ENCODE measurements at regions not wholly inside any gene's neighbourhood (a gene's known extent, or its start where the extent isn't known, plus 50 kb on each side); places are given as distances from the start of the nearest gene placed in this dataset.

- Histone ChIP-seq H2AFZ (ENCODE audit: low read depth, low read length) (no peak overlapping the region), H3K27me3 (ENCODE audit: insufficient read depth, low read length) (peaks cover 5% of the 10 kb centered on the region), H3K9me3 (ENCODE audit: low read length) (no peaks in the 10 kb centered on the region), H3K4me3 (ENCODE audit: low read length) (no peak overlapping the region), H3K36me3 (ENCODE audit: insufficient read depth, low read length) (no peaks in the 10 kb centered on the region), H3K4me1 (ENCODE audit: insufficient read depth, low read length) (no peaks in the 10 kb centered on the region)
Observed at GRCh38 chr3:66165660-66166059, 55.1 kb upstream of the SLC25A26 start.

GRCh38 chr3:66164155-66164554 lies 56.6 kb upstream of the SLC25A26 start:
- H3K9me3 ChIP-seq (ENCODE audit: low read length): no peaks in the 10 kb centered on the region
- no peaks in the 10 kb centered on the region for H3K36me3 ChIP-seq (ENCODE audit: insufficient read depth, low read length)
- H3K27me3 ChIP-seq (ENCODE audit: insufficient read depth, low read length): peaks cover 4% of the 10 kb centered on the region
- H3K4me1 ChIP-seq (ENCODE audit: insufficient read depth, low read length): no peaks in the 10 kb centered on the region
- H3K4me3 ChIP-seq (ENCODE audit: low read length): no peak overlapping the region
- no peak overlapping the region for H2AFZ ChIP-seq (ENCODE audit: low read depth, low read length)

GRCh38 chr3:66163222-66163621 lies 57.6 kb upstream of the SLC25A26 start:
- H3K9me3 ChIP-seq (ENCODE audit: low read length): no peaks in the 10 kb centered on the region
- no peak overlapping the region for H2AFZ ChIP-seq (ENCODE audit: low read depth, low read length)
- H3K4me3 ChIP-seq (ENCODE audit: low read length): no peak overlapping the region
- no peaks in the 10 kb centered on the region for H3K4me1 ChIP-seq (ENCODE audit: insufficient read depth, low read length)
- peaks cover 9% of the 10 kb centered on the region for H3K27me3 ChIP-seq (ENCODE audit: insufficient read depth, low read length)
- no peaks in the 10 kb centered on the region for H3K36me3 ChIP-seq (ENCODE audit: insufficient read depth, low read length)

GRCh38 chr3:66162766-66163165 lies 58.0 kb upstream of the SLC25A26 start:
- H3K36me3 ChIP-seq (ENCODE audit: insufficient read depth, low read length): no peaks in the 10 kb centered on the region
- no peaks in the 10 kb centered on the region for H3K9me3 ChIP-seq (ENCODE audit: low read length)
- H3K4me3 ChIP-seq (ENCODE audit: low read length): no peak overlapping the region
- no peaks in the 10 kb centered on the region for H3K4me1 ChIP-seq (ENCODE audit: insufficient read depth, low read length)
- H3K27me3 ChIP-seq (ENCODE audit: insufficient read depth, low read length): peaks cover 9% of the 10 kb centered on the region
- H2AFZ ChIP-seq (ENCODE audit: low read depth, low read length): no peak overlapping the region

GRCh38 chr3:66158933-66159683 lies 61.7 kb upstream of the SLC25A26 start:
- peaks cover 6% of the 10 kb centered on the region for H3K27me3 ChIP-seq (ENCODE audit: insufficient read depth, low read length)
- no peak overlapping the region for H2AFZ ChIP-seq (ENCODE audit: low read depth, low read length)
- no peaks in the 10 kb centered on the region for H3K9me3 ChIP-seq (ENCODE audit: low read length)
- no peak overlapping the region for H3K4me3 ChIP-seq (ENCODE audit: low read length)
- H3K4me1 ChIP-seq (ENCODE audit: insufficient read depth, low read length): no peaks in the 10 kb centered on the region
- H3K36me3 ChIP-seq (ENCODE audit: insufficient read depth, low read length): no peaks in the 10 kb centered on the region

- peaks cover 9% of the 10 kb centered on the region for H3K27me3 ChIP-seq (ENCODE audit: insufficient read depth, low read length)
Observed at GRCh38 chr3:66154444-66154861, 66.3 kb upstream of the SLC25A26 start.

GRCh38 chr3:66153481-66154443 lies 67.0 kb upstream of the SLC25A26 start:
- Histone ChIP-seq H3K4me3 (ENCODE audit: low read length) (no peak overlapping the region), H2AFZ (ENCODE audit: low read depth, low read length) (no peak overlapping the region), H3K36me3 (ENCODE audit: insufficient read depth, low read length) (no peaks in the 10 kb centered on the region), H3K9me3 (ENCODE audit: low read length) (no peaks in the 10 kb centered on the region), H3K27me3 (ENCODE audit: insufficient read depth, low read length) (peaks cover 4% of the 10 kb centered on the region), H3K4me1 (ENCODE audit: insufficient read depth, low read length) (no peaks in the 10 kb centered on the region)

More at GRCh38 chr3:66154444-66154861, 66.3 kb upstream of the SLC25A26 start:
- Histone ChIP-seq H3K36me3 (ENCODE audit: insufficient read depth, low read length) (no peaks in the 10 kb centered on the region), H3K4me3 (ENCODE audit: low read length) (no peak overlapping the region), H2AFZ (ENCODE audit: low read depth, low read length) (no peak overlapping the region), H3K4me1 (ENCODE audit: insufficient read depth, low read length) (no peaks in the 10 kb centered on the region), H3K9me3 (ENCODE audit: low read length) (no peaks in the 10 kb centered on the region)

- Histone ChIP-seq H2AFZ (ENCODE audit: low read depth, low read length) (no peak overlapping the region), H3K4me1 (ENCODE audit: insufficient read depth, low read length) (no peaks in the 10 kb centered on the region), H3K4me3 (ENCODE audit: low read length) (no peak overlapping the region), H3K36me3 (ENCODE audit: insufficient read depth, low read length) (no peaks in the 10 kb centered on the region), H3K9me3 (ENCODE audit: low read length) (no peaks in the 10 kb centered on the region), H3K27me3 (ENCODE audit: insufficient read depth, low read length) (peaks cover 3% of the 10 kb centered on the region)
Observed at GRCh38 chr3:66152336-66152735, 68.5 kb upstream of the SLC25A26 start.

GRCh38 chr3:66150977-66151376 lies 69.8 kb upstream of the SLC25A26 start:
- Histone ChIP-seq H2AFZ (ENCODE audit: low read depth, low read length) (no peak overlapping the region), H3K4me3 (ENCODE audit: low read length) (no peak overlapping the region), H3K9me3 (ENCODE audit: low read length) (no peaks in the 10 kb centered on the region), H3K36me3 (ENCODE audit: insufficient read depth, low read length) (no peaks in the 10 kb centered on the region), H3K27me3 (ENCODE audit: insufficient read depth, low read length) (peaks cover 3% of the 10 kb centered on the region), H3K4me1 (ENCODE audit: insufficient read depth, low read length) (no peaks in the 10 kb centered on the region)

- no peak overlapping the region for H2AFZ ChIP-seq (ENCODE audit: low read depth, low read length)
Observed at GRCh38 chr3:66149269-66149668, 71.5 kb upstream of the SLC25A26 start.

GRCh38 chr3:66145408-66145733 lies 75.4 kb upstream of the SLC25A26 start:
- H2AFZ ChIP-seq (ENCODE audit: low read depth, low read length): no peak overlapping the region
- H3K36me3 ChIP-seq (ENCODE audit: insufficient read depth, low read length): no peaks in the 10 kb centered on the region
- no peak overlapping the region for H3K4me3 ChIP-seq (ENCODE audit: low read length)
- H3K4me1 ChIP-seq (ENCODE audit: insufficient read depth, low read length): no peaks in the 10 kb centered on the region
- no peaks in the 10 kb centered on the region for H3K27me3 ChIP-seq (ENCODE audit: insufficient read depth, low read length)
- H3K9me3 ChIP-seq (ENCODE audit: low read length): no peaks in the 10 kb centered on the region

More at GRCh38 chr3:66149269-66149668, 71.5 kb upstream of the SLC25A26 start:
- Histone ChIP-seq H3K4me1 (ENCODE audit: insufficient read depth, low read length) (no peaks in the 10 kb centered on the region), H3K27me3 (ENCODE audit: insufficient read depth, low read length) (peaks cover 3% of the 10 kb centered on the region), H3K4me3 (ENCODE audit: low read length) (no peak overlapping the region), H3K36me3 (ENCODE audit: insufficient read depth, low read length) (no peaks in the 10 kb centered on the region), H3K9me3 (ENCODE audit: low read length) (no peaks in the 10 kb centered on the region)

- Histone ChIP-seq H3K4me1 (ENCODE audit: insufficient read depth, low read length) (no peaks in the 10 kb centered on the region), H3K27me3 (ENCODE audit: insufficient read depth, low read length) (no peaks in the 10 kb centered on the region), H2AFZ (ENCODE audit: low read depth, low read length) (no peak overlapping the region), H3K36me3 (ENCODE audit: insufficient read depth, low read length) (no peaks in the 10 kb centered on the region), H3K4me3 (ENCODE audit: low read length) (no peak overlapping the region), H3K9me3 (ENCODE audit: low read length) (no peaks in the 10 kb centered on the region)
Observed at GRCh38 chr3:66144568-66145407, 76.0 kb upstream of the SLC25A26 start.
